ENCODE measurements at regions not wholly inside any gene's neighbourhood (a gene's known extent, or its start where the extent isn't known, plus 50 kb on each side); places are given as distances from the start of the nearest gene placed in this dataset.
"Not testable (repeated sequence)": the region's sequence is repeated elsewhere in the genome, so short reads cannot be mapped to it uniquely, and the experiment has no call there.

- not testable (repeated sequence) for H3K9me3 Mint-ChIP-seq; H3K27ac Mint-ChIP-seq; H3K4me1 Mint-ChIP-seq (ENCODE audit: unreplicated experiment); DNase-seq (ENCODE audit: extremely low spot score, unreplicated experiment); H3K4me3 Mint-ChIP-seq; H3K36me3 Mint-ChIP-seq; H3K27me3 Mint-ChIP-seq
- peak; percentile 49 for TF ChIP-seq CTCF (conservative IDR thresholded peaks at IDR 0.05)
These were observed 116.3 kb upstream of the KRTAP5-11 start for GRCh38 chr11:71698961-71699360.

GRCh38 chr11:71701435-71702291 is 119.0 kb upstream of the KRTAP5-11 start:
- H3K9me3 Mint-ChIP-seq; H3K4me3 Mint-ChIP-seq; H3K36me3 Mint-ChIP-seq; H3K4me1 Mint-ChIP-seq (ENCODE audit: unreplicated experiment); H3K27me3 Mint-ChIP-seq; DNase-seq (ENCODE audit: extremely low spot score, unreplicated experiment): not testable (repeated sequence)
- H3K27ac Mint-ChIP-seq = peak overlapping the region; percentile 37

GRCh38 chr11:71705086-71705737 is 122.5 kb upstream of the KRTAP5-11 start:
- H3K9me3 Mint-ChIP-seq; H3K36me3 Mint-ChIP-seq; H3K27ac Mint-ChIP-seq; H3K4me3 Mint-ChIP-seq; H3K4me1 Mint-ChIP-seq (ENCODE audit: unreplicated experiment); DNase-seq (ENCODE audit: extremely low spot score, unreplicated experiment); H3K27me3 Mint-ChIP-seq: not testable (repeated sequence)

GRCh38 chr11:71705738-71706432 is 123.2 kb upstream of the KRTAP5-11 start:
- not testable (repeated sequence) for H3K4me3 Mint-ChIP-seq; H3K9me3 Mint-ChIP-seq; DNase-seq (ENCODE audit: extremely low spot score, unreplicated experiment); H3K27ac Mint-ChIP-seq; H3K36me3 Mint-ChIP-seq; H3K27me3 Mint-ChIP-seq; H3K4me1 Mint-ChIP-seq (ENCODE audit: unreplicated experiment)

GRCh38 chr11:71707083-71707482 is 124.4 kb upstream of the KRTAP5-11 start:
- H3K27ac Mint-ChIP-seq; H3K9me3 Mint-ChIP-seq; DNase-seq (ENCODE audit: extremely low spot score, unreplicated experiment); H3K36me3 Mint-ChIP-seq; H3K4me3 Mint-ChIP-seq; H3K27me3 Mint-ChIP-seq; H3K4me1 Mint-ChIP-seq (ENCODE audit: unreplicated experiment): not testable (repeated sequence)

- H3K4me3 Mint-ChIP-seq; DNase-seq (ENCODE audit: extremely low spot score, unreplicated experiment); H3K27me3 Mint-ChIP-seq; H3K27ac Mint-ChIP-seq; H3K36me3 Mint-ChIP-seq; H3K4me1 Mint-ChIP-seq (ENCODE audit: unreplicated experiment); H3K9me3 Mint-ChIP-seq: not testable (repeated sequence)
These were observed 123.5 kb upstream of the DEFB108B start for GRCh38 chr11:71709541-71709940.

- H3K27me3 Mint-ChIP-seq; H3K27ac Mint-ChIP-seq; DNase-seq (ENCODE audit: extremely low spot score, unreplicated experiment); H3K36me3 Mint-ChIP-seq; H3K9me3 Mint-ChIP-seq; H3K4me3 Mint-ChIP-seq; H3K4me1 Mint-ChIP-seq (ENCODE audit: unreplicated experiment): not testable (repeated sequence)
These were observed 122.8 kb upstream of the DEFB108B start for GRCh38 chr11:71710171-71710671.

GRCh38 chr11:71710701-71711385 is 122.2 kb upstream of the DEFB108B start:
- not testable (repeated sequence) for H3K36me3 Mint-ChIP-seq; H3K4me3 Mint-ChIP-seq; H3K9me3 Mint-ChIP-seq; H3K4me1 Mint-ChIP-seq (ENCODE audit: unreplicated experiment); DNase-seq (ENCODE audit: extremely low spot score, unreplicated experiment); H3K27ac Mint-ChIP-seq; H3K27me3 Mint-ChIP-seq

- not testable (repeated sequence) for H3K27me3 Mint-ChIP-seq; H3K27ac Mint-ChIP-seq; H3K36me3 Mint-ChIP-seq; H3K4me1 Mint-ChIP-seq (ENCODE audit: unreplicated experiment); DNase-seq (ENCODE audit: extremely low spot score, unreplicated experiment); H3K4me3 Mint-ChIP-seq; H3K9me3 Mint-ChIP-seq
These were observed 120.7 kb upstream of the DEFB108B start for GRCh38 chr11:71712350-71712749.

- H3K27ac Mint-ChIP-seq; H3K27me3 Mint-ChIP-seq; DNase-seq (ENCODE audit: extremely low spot score, unreplicated experiment); H3K36me3 Mint-ChIP-seq; H3K4me1 Mint-ChIP-seq (ENCODE audit: unreplicated experiment); H3K9me3 Mint-ChIP-seq; H3K4me3 Mint-ChIP-seq: not testable (repeated sequence)
These were observed 120.2 kb upstream of the DEFB108B start for GRCh38 chr11:71712846-71713245.

GRCh38 chr11:71714510-71714909 is 118.5 kb upstream of the DEFB108B start:
- not testable (repeated sequence) for H3K27ac Mint-ChIP-seq; DNase-seq (ENCODE audit: extremely low spot score, unreplicated experiment); H3K36me3 Mint-ChIP-seq; H3K27me3 Mint-ChIP-seq; H3K4me3 Mint-ChIP-seq; H3K4me1 Mint-ChIP-seq (ENCODE audit: unreplicated experiment); H3K9me3 Mint-ChIP-seq

GRCh38 chr11:71721840-71722239 is 111.2 kb upstream of the DEFB108B start:
- not testable (repeated sequence) for H3K9me3 Mint-ChIP-seq; H3K4me1 Mint-ChIP-seq (ENCODE audit: unreplicated experiment); H3K27ac Mint-ChIP-seq; DNase-seq (ENCODE audit: extremely low spot score, unreplicated experiment); H3K36me3 Mint-ChIP-seq; H3K27me3 Mint-ChIP-seq; H3K4me3 Mint-ChIP-seq

Data from type B pancreatic cell (in vitro differentiated cells).